OCI-LY7 (cell line): ENCODE measurements at regions not wholly inside any gene's neighbourhood (a gene's known extent, or its start where the extent isn't known, plus 50 kb on each side); places are given as distances from the start of the nearest gene placed in this dataset.

ENCODE experiments used
- CTCF ChIP-seq: fragments of 200-600 bp; sonication (generic); conservative IDR thresholded peaks from 2 replicates; pipeline ENCODE4 v1.5.1; 2014; ENCODE audit warnings: mild to moderate bottlenecking, antibody characterized with exemption, low read length, moderate library complexity, mixed read lengths
- EZH2phosphoT487 ChIP-seq: fragments of 200-600 bp; sonication (generic); IDR thresholded peaks from 2 replicates; pipeline ENCODE4 v1.6.1; 2018; ENCODE audit warnings: low read depth, borderline replicate concordance, mild to moderate bottlenecking, mixed run types, antibody characterized with exemption, low read length, moderate library complexity, mixed read lengths

GRCh38 chr11:109914809-109915653 is 178.2 kb upstream of the ZC3H12C start:
- TF ChIP-seq CTCF (no peak), EZH2phosphoT487 (no peak)
